ENCODE measurements at regions not wholly inside any gene's neighbourhood (a gene's known extent, or its start where the extent isn't known, plus 50 kb on each side); places are given as distances from the start of the nearest gene placed in this dataset.

DNA sequence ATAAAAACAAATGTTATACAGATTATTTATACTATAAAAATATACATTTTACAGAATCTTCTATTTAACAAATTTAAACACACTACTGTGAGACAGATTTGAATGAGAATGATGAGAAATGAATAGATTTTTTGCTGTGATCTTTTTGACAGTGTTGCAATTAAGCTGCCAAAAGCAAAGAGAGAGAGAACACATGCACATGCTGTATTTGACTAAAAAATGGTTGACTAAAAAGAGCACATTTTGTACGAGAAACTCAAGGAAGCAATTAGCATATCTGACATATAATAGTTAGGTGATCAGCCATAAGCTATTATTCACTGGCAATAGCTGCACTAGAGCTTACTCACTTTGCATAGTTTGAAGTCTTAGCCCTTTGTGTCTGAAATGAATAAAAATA, 115.8 kb downstream of the SYT10 start:
- ATAC-seq (no peak), DNase-seq (no peak)
- Histone ChIP-seq H3K4me3 (ENCODE audit: low read length) (no peak overlapping the region), H3K36me3 (ENCODE audit: low read depth, low read length) (no peaks in the 10 kb centered on the region), H2AFZ (ENCODE audit: low read length) (no peak overlapping the region), H3K4me2 (ENCODE audit: low read length) (no peak overlapping the region), H3K27me3 (ENCODE audit: low read length) (no peaks in the 10 kb centered on the region), H3K9me2 (replicated peaks; ENCODE audit: low read length) (no peaks in the 10 kb centered on the region), H3K9me3 (ENCODE audit: low read length) (no peaks in the 10 kb centered on the region), H3K4me1 (ENCODE audit: insufficient read depth, low read length) (peaks cover 8% of the 10 kb centered on the region; the same call in 1 of the 2 replicates), H3K27ac (ENCODE audit: low read length) (no peak overlapping the region), H3K79me2 (ENCODE audit: low read length) (no peaks in the 10 kb centered on the region), H3K9ac (ENCODE audit: low read length) (no peak overlapping the region), H4K20me1 (ENCODE audit: low read length) (no peaks in the 10 kb centered on the region), H3F3A (ENCODE audit: low read length, unreplicated experiment) (no peaks in the 10 kb centered on the region)
- TF ChIP-seq, protein P1, sequence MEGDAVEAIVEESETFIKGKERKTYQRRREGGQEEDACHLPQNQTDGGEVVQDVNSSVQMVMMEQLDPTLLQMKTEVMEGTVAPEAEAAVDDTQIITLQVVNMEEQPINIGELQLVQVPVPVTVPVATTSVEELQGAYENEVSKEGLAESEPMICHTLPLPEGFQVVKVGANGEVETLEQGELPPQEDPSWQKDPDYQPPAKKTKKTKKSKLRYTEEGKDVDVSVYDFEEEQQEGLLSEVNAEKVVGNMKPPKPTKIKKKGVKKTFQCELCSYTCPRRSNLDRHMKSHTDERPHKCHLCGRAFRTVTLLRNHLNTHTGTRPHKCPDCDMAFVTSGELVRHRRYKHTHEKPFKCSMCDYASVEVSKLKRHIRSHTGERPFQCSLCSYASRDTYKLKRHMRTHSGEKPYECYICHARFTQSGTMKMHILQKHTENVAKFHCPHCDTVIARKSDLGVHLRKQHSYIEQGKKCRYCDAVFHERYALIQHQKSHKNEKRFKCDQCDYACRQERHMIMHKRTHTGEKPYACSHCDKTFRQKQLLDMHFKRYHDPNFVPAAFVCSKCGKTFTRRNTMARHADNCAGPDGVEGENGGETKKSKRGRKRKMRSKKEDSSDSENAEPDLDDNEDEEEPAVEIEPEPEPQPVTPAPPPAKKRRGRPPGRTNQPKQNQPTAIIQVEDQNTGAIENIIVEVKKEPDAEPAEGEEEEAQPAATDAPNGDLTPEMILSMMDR (conservative IDR thresholded peaks at IDR 0.05; ENCODE audit: low read depth, low read length) = no peak
- TF ChIP-seq EZH2phosphoT487 (IDR thresholded peaks at IDR 0.05; ENCODE audit: borderline replicate concordance, low read length) (no peak), EZH2 (IDR thresholded peaks at IDR 0.05; ENCODE audit: low read length, unreplicated experiment) (no peak)
- ChIA-PET POLR2A (ENCODE audit: unreplicated experiment) (no interaction called here), CTCF (no interaction called here)
- BruUV-seq (replicated peaks) = no TSS peak
- intact Hi-C loops (cut with micrococcal nuclease) = no loop called here

DNA sequence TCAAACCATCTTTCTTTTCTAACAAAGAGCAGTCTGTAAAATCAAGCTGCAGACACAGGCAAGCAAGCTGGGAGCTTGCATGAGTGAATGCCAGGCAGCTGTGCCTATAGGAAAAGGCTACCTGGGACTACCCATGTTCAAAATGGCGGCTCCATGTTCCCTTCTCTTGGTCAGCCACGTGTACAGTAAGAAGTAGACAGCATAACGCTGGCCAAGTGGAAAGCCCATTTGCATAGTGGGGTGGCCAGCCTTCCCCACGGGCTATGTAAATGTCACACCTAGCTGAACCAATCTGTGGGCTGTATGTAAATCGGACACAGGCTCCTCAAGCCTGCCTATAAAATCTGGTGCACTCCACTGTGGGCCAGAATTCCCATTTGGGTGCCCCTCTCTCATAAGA, 117.1 kb downstream of the SYT10 start:
- no peaks in the 10 kb centered on the region for H3K36me3 ChIP-seq (ENCODE audit: low read depth, low read length)
- H3K27me3 ChIP-seq (ENCODE audit: low read length) = no peaks in the 10 kb centered on the region
- H4K20me1 ChIP-seq (ENCODE audit: low read length) = no peaks in the 10 kb centered on the region
- no peaks in the 10 kb centered on the region for H3K9me3 ChIP-seq (ENCODE audit: low read length)
- no peaks in the 10 kb centered on the region for H3K9me2 ChIP-seq (replicated peaks; ENCODE audit: low read length)
- ChIA-PET CTCF (no interaction called here), POLR2A (ENCODE audit: unreplicated experiment) (no interaction called here)
- H3K4me1 ChIP-seq (ENCODE audit: insufficient read depth, low read length) = peaks cover 8% of the 10 kb centered on the region; the same call in 1 of the 2 replicates
- no peak overlapping the region for H3K27ac ChIP-seq (ENCODE audit: low read length)
- H3K4me3 ChIP-seq (ENCODE audit: low read length) = no peak overlapping the region
- no peak for DNase-seq
- BruUV-seq (replicated peaks) = no TSS peak
- TF ChIP-seq EZH2phosphoT487 (IDR thresholded peaks at IDR 0.05; ENCODE audit: borderline replicate concordance, low read length) = no peak
- TF ChIP-seq, protein P1 (conservative IDR thresholded peaks at IDR 0.05; ENCODE audit: low read depth, low read length) = no peak
- no peak for TF ChIP-seq EZH2 (IDR thresholded peaks at IDR 0.05; ENCODE audit: low read length, unreplicated experiment)
- H3K9ac ChIP-seq (ENCODE audit: low read length) = no peak overlapping the region
- ATAC-seq = no peak
- H3K79me2 ChIP-seq (ENCODE audit: low read length) = no peaks in the 10 kb centered on the region
- intact Hi-C loops (cut with micrococcal nuclease) = no loop called here
- no peak overlapping the region for H2AFZ ChIP-seq (ENCODE audit: low read length)
- no peak overlapping the region for H3K4me2 ChIP-seq (ENCODE audit: low read length)
- no peaks in the 10 kb centered on the region for H3F3A ChIP-seq (ENCODE audit: low read length, unreplicated experiment)

DNA sequence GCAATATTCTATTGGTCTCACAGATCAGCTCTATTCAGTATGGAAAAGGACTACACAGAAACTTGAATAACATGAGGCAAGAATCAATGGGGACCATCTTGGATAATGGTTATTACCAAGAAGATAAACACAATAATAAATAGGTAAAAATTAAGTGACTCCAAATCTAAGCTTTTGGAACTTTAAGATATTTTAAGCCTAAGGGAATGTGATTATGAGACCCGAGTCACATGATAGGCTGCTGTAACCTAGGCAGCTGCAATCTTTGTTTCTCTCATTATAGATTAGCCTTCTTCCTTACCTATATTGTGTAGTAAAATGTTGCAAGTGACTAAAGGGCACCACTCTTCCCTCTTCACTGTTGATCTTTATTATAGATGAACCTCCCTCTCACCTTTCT, 121.9 kb downstream of the SYT10 start:
- Histone ChIP-seq H3K36me3 (ENCODE audit: low read depth, low read length) (no peaks in the 10 kb centered on the region), H3K4me3 (ENCODE audit: low read length) (no peak overlapping the region), H2AFZ (ENCODE audit: low read length) (no peak overlapping the region), H3K27ac (ENCODE audit: low read length) (no peak overlapping the region), H4K20me1 (ENCODE audit: low read length) (no peaks in the 10 kb centered on the region), H3K27me3 (ENCODE audit: low read length) (no peaks in the 10 kb centered on the region), H3K4me2 (ENCODE audit: low read length) (no peak overlapping the region), H3F3A (ENCODE audit: low read length, unreplicated experiment) (no peaks in the 10 kb centered on the region), H3K79me2 (ENCODE audit: low read length) (no peaks in the 10 kb centered on the region), H3K4me1 (ENCODE audit: insufficient read depth, low read length) (peaks cover 8% of the 10 kb centered on the region; the same call in 1 of the 2 replicates), H3K9ac (ENCODE audit: low read length) (no peak overlapping the region), H3K9me2 (replicated peaks; ENCODE audit: low read length) (no peaks in the 10 kb centered on the region), H3K9me3 (ENCODE audit: low read length) (no peaks in the 10 kb centered on the region)
- intact Hi-C loops (cut with micrococcal nuclease) = no loop called here
- ATAC-seq (no peak), DNase-seq (no peak)
- POLR2A ChIA-PET (ENCODE audit: unreplicated experiment) = interaction anchor here (0.6 kb wide), 1 partner anchor 408 kb away, joined by 3 read pairs; no protein-coding TSS in a partner anchor
- TF ChIP-seq EZH2 (IDR thresholded peaks at IDR 0.05; ENCODE audit: low read length, unreplicated experiment) = no peak
- TF ChIP-seq EZH2phosphoT487 (IDR thresholded peaks at IDR 0.05; ENCODE audit: borderline replicate concordance, low read length) = no peak
- TF ChIP-seq, protein P1 (conservative IDR thresholded peaks at IDR 0.05; ENCODE audit: low read depth, low read length) = no peak
- no TSS peak for BruUV-seq (replicated peaks)
- CTCF ChIA-PET = no interaction called here

All from PC-3 (cell line).